ENCODE measurements at regions not wholly inside any gene's neighbourhood (a gene's known extent, or its start where the extent isn't known, plus 50 kb on each side); places are given as distances from the start of the nearest gene placed in this dataset.
"Not testable (repeated sequence)": the region's sequence is repeated elsewhere in the genome, so short reads cannot be mapped to it uniquely, and the experiment has no call there.

GRCh38 chr1:238701024-238701423 is 685.3 kb upstream of the CHRM3 start:
- Histone ChIP-seq H3K9me3 (ENCODE audit: insufficient read depth, low read depth, low read length) (no peaks in the 10 kb centered on the region), H3K79me2 (ENCODE audit: insufficient read depth, low read length) (no peaks in the 10 kb centered on the region), H3K4me2 (ENCODE audit: low read length) (no peak overlapping the region), H2AFZ (ENCODE audit: low read depth, low read length) (no peak overlapping the region), H3K27ac (ENCODE audit: low read depth, low read length) (no peak overlapping the region), H3K9ac (ENCODE audit: low read length) (no peak overlapping the region), H3K27me3 (ENCODE audit: insufficient read depth, low read length) (no peaks in the 10 kb centered on the region), H4K20me1 (ENCODE audit: insufficient read depth, low read length) (no peaks in the 10 kb centered on the region), H3K36me3 (ENCODE audit: insufficient read depth, low read length) (no peaks in the 10 kb centered on the region), H3K4me3 (ENCODE audit: insufficient read depth, low read depth, low read length) (no peak overlapping the region), H3K4me1 (ENCODE audit: insufficient read depth, low read length) (no peaks in the 10 kb centered on the region)
- FAIRE-seq (no peak), DNase-seq (ENCODE audit: low read depth) (no peak)
- no peaks in the 10 kb centered on the region for H3K27me3 Mint-ChIP-seq (ENCODE audit: low read depth, unreplicated experiment)
- no peaks in the 10 kb centered on the region for H3K9me3 Mint-ChIP-seq (ENCODE audit: unreplicated experiment)
- no peaks in the 10 kb centered on the region for H3K4me1 Mint-ChIP-seq (ENCODE audit: low read depth, unreplicated experiment)
- H3K36me3 Mint-ChIP-seq (ENCODE audit: low read depth, unreplicated experiment): no peaks in the 10 kb centered on the region
- no peak for TF ChIP-seq EZH2 (IDR thresholded peaks at IDR 0.05; ENCODE audit: insufficient read depth, low read length)
- TF ChIP-seq, protein P1, sequence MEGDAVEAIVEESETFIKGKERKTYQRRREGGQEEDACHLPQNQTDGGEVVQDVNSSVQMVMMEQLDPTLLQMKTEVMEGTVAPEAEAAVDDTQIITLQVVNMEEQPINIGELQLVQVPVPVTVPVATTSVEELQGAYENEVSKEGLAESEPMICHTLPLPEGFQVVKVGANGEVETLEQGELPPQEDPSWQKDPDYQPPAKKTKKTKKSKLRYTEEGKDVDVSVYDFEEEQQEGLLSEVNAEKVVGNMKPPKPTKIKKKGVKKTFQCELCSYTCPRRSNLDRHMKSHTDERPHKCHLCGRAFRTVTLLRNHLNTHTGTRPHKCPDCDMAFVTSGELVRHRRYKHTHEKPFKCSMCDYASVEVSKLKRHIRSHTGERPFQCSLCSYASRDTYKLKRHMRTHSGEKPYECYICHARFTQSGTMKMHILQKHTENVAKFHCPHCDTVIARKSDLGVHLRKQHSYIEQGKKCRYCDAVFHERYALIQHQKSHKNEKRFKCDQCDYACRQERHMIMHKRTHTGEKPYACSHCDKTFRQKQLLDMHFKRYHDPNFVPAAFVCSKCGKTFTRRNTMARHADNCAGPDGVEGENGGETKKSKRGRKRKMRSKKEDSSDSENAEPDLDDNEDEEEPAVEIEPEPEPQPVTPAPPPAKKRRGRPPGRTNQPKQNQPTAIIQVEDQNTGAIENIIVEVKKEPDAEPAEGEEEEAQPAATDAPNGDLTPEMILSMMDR (IDR thresholded peaks at IDR 0.05; ENCODE audit: insufficient read depth, low read depth, low read length): no peak
- H3K4me3 Mint-ChIP-seq (ENCODE audit: unreplicated experiment): no peak overlapping the region
- H3K27ac Mint-ChIP-seq (ENCODE audit: unreplicated experiment): no peak overlapping the region

DNA sequence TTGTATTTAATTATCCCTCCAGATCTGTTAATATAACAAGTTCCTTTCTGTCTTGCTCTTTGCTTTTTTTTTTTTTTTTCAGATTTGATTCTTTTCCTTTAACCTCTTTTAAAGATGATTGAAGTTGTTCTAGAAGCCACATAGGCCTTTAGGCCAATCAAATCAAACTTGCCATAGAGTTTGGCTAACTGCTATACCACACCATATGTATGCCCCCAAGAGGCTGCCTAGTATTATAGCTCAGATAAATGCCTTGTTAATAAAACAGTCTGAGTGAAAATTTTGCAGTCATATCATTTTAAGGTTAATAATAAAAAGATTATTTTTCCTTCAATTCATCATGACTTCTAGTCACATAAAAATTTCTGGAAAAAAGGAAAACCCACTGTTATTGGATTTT is 696.0 kb upstream of the CHRM3 start:
- no peak overlapping the region for H2AFZ ChIP-seq (ENCODE audit: low read depth, low read length)
- H3K9ac ChIP-seq (ENCODE audit: low read length): no peak overlapping the region
- FAIRE-seq (no peak), DNase-seq (ENCODE audit: low read depth) (peak; percentile 17)
- H3K4me2 ChIP-seq (ENCODE audit: low read length): no peak overlapping the region
- H3K36me3 ChIP-seq (ENCODE audit: insufficient read depth, low read length): no peaks in the 10 kb centered on the region
- no peaks in the 10 kb centered on the region for H4K20me1 ChIP-seq (ENCODE audit: insufficient read depth, low read length)
- no peak overlapping the region for H3K27ac ChIP-seq (ENCODE audit: low read depth, low read length)
- H3K36me3 Mint-ChIP-seq (ENCODE audit: low read depth, unreplicated experiment): no peaks in the 10 kb centered on the region
- no peaks in the 10 kb centered on the region for H3K27me3 Mint-ChIP-seq (ENCODE audit: low read depth, unreplicated experiment)
- no peak overlapping the region for H3K27ac Mint-ChIP-seq (ENCODE audit: unreplicated experiment)
- no peaks in the 10 kb centered on the region for H3K4me1 ChIP-seq (ENCODE audit: insufficient read depth, low read length)
- H3K27me3 ChIP-seq (ENCODE audit: insufficient read depth, low read length): no peaks in the 10 kb centered on the region
- no peak overlapping the region for H3K4me3 ChIP-seq (ENCODE audit: insufficient read depth, low read depth, low read length)
- H3K4me3 Mint-ChIP-seq (ENCODE audit: unreplicated experiment): no peak overlapping the region
- no peaks in the 10 kb centered on the region for H3K79me2 ChIP-seq (ENCODE audit: insufficient read depth, low read length)
- H3K9me3 ChIP-seq (ENCODE audit: insufficient read depth, low read depth, low read length): no peaks in the 10 kb centered on the region
- no peaks in the 10 kb centered on the region for H3K4me1 Mint-ChIP-seq (ENCODE audit: low read depth, unreplicated experiment)
- TF ChIP-seq EZH2 (IDR thresholded peaks at IDR 0.05; ENCODE audit: insufficient read depth, low read length): no peak
- TF ChIP-seq, protein P1 (IDR thresholded peaks at IDR 0.05; ENCODE audit: insufficient read depth, low read depth, low read length): peak; percentile 31
- no peaks in the 10 kb centered on the region for H3K9me3 Mint-ChIP-seq (ENCODE audit: unreplicated experiment)

GRCh38 chr1:238684576-238684975 is 701.8 kb upstream of the CHRM3 start:
- H3K4me2 ChIP-seq (ENCODE audit: low read length); H3K27me3 Mint-ChIP-seq (ENCODE audit: low read depth, unreplicated experiment); H4K20me1 ChIP-seq (ENCODE audit: insufficient read depth, low read length); H3K4me3 Mint-ChIP-seq (ENCODE audit: unreplicated experiment); H3K27ac ChIP-seq (ENCODE audit: low read depth, low read length); DNase-seq (ENCODE audit: low read depth); H3K79me2 ChIP-seq (ENCODE audit: insufficient read depth, low read length); H3K4me1 ChIP-seq (ENCODE audit: insufficient read depth, low read length); H3K9me3 ChIP-seq (ENCODE audit: insufficient read depth, low read depth, low read length); H3K27me3 ChIP-seq (ENCODE audit: insufficient read depth, low read length); H3K4me1 Mint-ChIP-seq (ENCODE audit: low read depth, unreplicated experiment); H3K27ac Mint-ChIP-seq (ENCODE audit: unreplicated experiment); H2AFZ ChIP-seq (ENCODE audit: low read depth, low read length); H3K36me3 ChIP-seq (ENCODE audit: insufficient read depth, low read length); H3K9me3 Mint-ChIP-seq (ENCODE audit: unreplicated experiment); H3K9ac ChIP-seq (ENCODE audit: low read length); FAIRE-seq; H3K36me3 Mint-ChIP-seq (ENCODE audit: low read depth, unreplicated experiment); H3K4me3 ChIP-seq (ENCODE audit: insufficient read depth, low read depth, low read length): not testable (repeated sequence)

Measured in astrocyte (in vitro differentiated cells and primary cell).